GF-D8 (cell line): ENCODE measurements at regions not wholly inside any gene's neighbourhood (a gene's known extent, or its start where the extent isn't known, plus 50 kb on each side); places are given as distances from the start of the nearest gene placed in this dataset.
"Not testable (repeated sequence)": the region's sequence is repeated elsewhere in the genome, so short reads cannot be mapped to it uniquely, and the experiment has no call there.

ENCODE experiments used
- DNase-seq: peaks from one replicate; lab custom pipeline; 2025; lab: John Stamatoyannopoulos, UW

GRCh38 chr4:42284030-42284429 is 113.3 kb upstream of the SHISA3 start:
- no peak for DNase-seq

- DNase-seq: not testable (repeated sequence)
These were observed 108.4 kb upstream of the SHISA3 start for GRCh38 chr4:42288876-42289275.

- DNase-seq: not testable (repeated sequence)
These were observed 105.1 kb upstream of the SHISA3 start for GRCh38 chr4:42292192-42292591.

GRCh38 chr4:42293967-42294813 is 103.1 kb upstream of the SHISA3 start:
- no peak for DNase-seq

GRCh38 chr4:42296196-42296595 is 101.1 kb upstream of the SHISA3 start:
- no peak for DNase-seq

- no peak for DNase-seq
These were observed 94.9 kb upstream of the SHISA3 start for GRCh38 chr4:42302348-42302747.

GRCh38 chr4:42306221-42307109 is 90.8 kb upstream of the SHISA3 start:
- DNase-seq: no peak

GRCh38 chr4:42308247-42308646 is 89.0 kb upstream of the SHISA3 start:
- DNase-seq: no peak

GRCh38 chr4:42309361-42310260 is 87.7 kb upstream of the SHISA3 start:
- DNase-seq: no peak

- no peak for DNase-seq
These were observed 86.9 kb upstream of the SHISA3 start for GRCh38 chr4:42310358-42310757.

GRCh38 chr4:42310806-42311205 is 86.5 kb upstream of the SHISA3 start:
- no peak for DNase-seq

GRCh38 chr4:42311591-42311990 is 85.7 kb upstream of the SHISA3 start:
- DNase-seq: no peak

- not testable (repeated sequence) for DNase-seq
These were observed 83.9 kb upstream of the SHISA3 start for GRCh38 chr4:42313420-42313819.

GRCh38 chr4:42313872-42314271 is 83.4 kb upstream of the SHISA3 start:
- DNase-seq: no peak

GRCh38 chr4:42315231-42315630 is 82.1 kb upstream of the SHISA3 start:
- DNase-seq: no peak

- DNase-seq: no peak
These were observed 76.4 kb upstream of the SHISA3 start for GRCh38 chr4:42320822-42321388.

GRCh38 chr4:42326040-42326439 is 71.2 kb upstream of the SHISA3 start:
- DNase-seq: no peak

- no peak for DNase-seq
These were observed 70.8 kb upstream of the SHISA3 start for GRCh38 chr4:42326524-42326923.

GRCh38 chr4:42327323-42327722 is 70.0 kb upstream of the SHISA3 start:
- no peak for DNase-seq

GRCh38 chr4:42328978-42329377 is 68.3 kb upstream of the SHISA3 start:
- DNase-seq: no peak

- DNase-seq: no peak
These were observed 67.9 kb upstream of the SHISA3 start for GRCh38 chr4:42329421-42329820.
